K562 (cell line): ENCODE measurements at regions not wholly inside any gene's neighbourhood (a gene's known extent, or its start where the extent isn't known, plus 50 kb on each side); places are given as distances from the start of the nearest gene placed in this dataset.

Experiments used
- ATAC-seq: fragments of 200-7000 bp; cut with Tn5 transposase; 3 replicates; pipeline ENCODE4 v1.9.1; 2020; ENCODE audit warnings: moderate library complexity
- BruUV-seq: library from RNA; stranded (reverse); fragments of 400-500 nt; replicated peaks from 2 replicates; lab custom pipeline; 2021; lab: Mats Ljungman, UMichigan
- CTCF ChIA-PET: fragments of 300-600 bp; formaldehyde crosslinking; extraction: SDS; loops from one replicate; lab custom pipeline; 2021; ENCODE audit warnings: low intra/inter-chr PET ratio; lab: Yijun Ruan, JAX
- POLR2A ChIA-PET: fragments of 300-600, 350-650 bp; sonication (Branson Sonifier 250); formaldehyde crosslinking; extraction: SDS; loops from one replicate; lab custom pipeline; 2021; ENCODE audit warnings: antibody characterized with exemption, inconsistent platforms; lab: Yijun Ruan, JAX
- DNase-seq, 4 experiments: peaks; one replicate each; pipeline versions ENCODE4 v3.0.0 to v3.0.0-alpha.2; 2011 to 2018; ENCODE audit warnings: low spot score in 3 of 4, mixed read lengths in 3 of 4; ENCODE audit errors: extremely low read depth in 1 of 4
- FAIRE-seq: peaks from 2 replicates; lab custom pipeline; 2011; peaks lifted over from hg19 to GRCh38; lab: Jason Lieb, UNC
- H2AFZ ChIP-seq: 2 replicates; pipeline ENCODE4 v1.6.0; 2011; ENCODE audit warnings: low read depth, low read length, control low read depth, inconsistent platforms
- H3K27ac ChIP-seq: fragments of 200-600 bp; 3 replicates; pipeline ENCODE4 v1.8.0; 2011; ENCODE audit warnings: low read depth, mild to moderate bottlenecking, control low read depth, inconsistent platforms, low read length, moderate library complexity, mixed read lengths; ENCODE audit errors: extremely low read depth
- H3K27me3 ChIP-seq, 2 experiments: fragments of 300-600 bp in 1 of 2; 2 replicates in 1 of 2; 3 replicates in 1 of 2; pipeline versions ENCODE4 v1.6.0 to v1.8.0; 2011; ENCODE audit warnings: inconsistent platforms in 2 of 2, low read length in 2 of 2, mild to moderate bottlenecking in 1 of 2, mixed read lengths in 1 of 2, moderate library complexity in 1 of 2; ENCODE audit not compliant: control insufficient read depth in 2 of 2, insufficient read depth in 2 of 2
- H3K36me3 ChIP-seq: fragments of 300-600 bp; 3 replicates; pipeline ENCODE4 v1.8.0; 2011; ENCODE audit warnings: mild to moderate bottlenecking, low read length, inconsistent platforms; ENCODE audit not compliant: control insufficient read depth, insufficient read depth
- H3K4me1 ChIP-seq, 2 experiments: fragments of 200-600 bp in 1 of 2; replicated peaks in 1 of 2; 2 replicates in 1 of 2; 3 replicates in 1 of 2; pipeline versions ENCODE4 v1.5.1 to v1.8.0; 2011; ENCODE audit warnings: inconsistent platforms in 2 of 2, low read length in 2 of 2, mild to moderate bottlenecking in 1 of 2, mixed read lengths in 1 of 2, moderate library complexity in 1 of 2; ENCODE audit not compliant: control insufficient read depth in 2 of 2, insufficient read depth in 2 of 2
- H3K4me2 ChIP-seq: 2 replicates; pipeline ENCODE4 v1.6.1; 2011; ENCODE audit warnings: low read length, control low read depth, inconsistent platforms, mixed read lengths; ENCODE audit not compliant: insufficient read depth
- H3K4me3 ChIP-seq: fragments of 200-600 bp; sonication (generic), shearing (Covaris generic); 2 replicates; pipeline ENCODE4 v1.5.1; 2016; ENCODE audit warnings: control low read depth, inconsistent platforms
- H3K79me2 ChIP-seq: fragments of 200-600 bp; 3 replicates; pipeline ENCODE4 v1.8.0; 2011; ENCODE audit warnings: low read length, inconsistent platforms; ENCODE audit not compliant: control insufficient read depth, insufficient read depth
- H3K9ac ChIP-seq, 2 experiments: 2 replicates each; pipeline versions ENCODE4 v1.6.0 to v1.6.1; 2011; ENCODE audit warnings: low read depth in 2 of 2, low read length in 2 of 2, control low read depth in 1 of 2, inconsistent platforms in 1 of 2, mild to moderate bottlenecking in 1 of 2, mixed read lengths in 1 of 2; ENCODE audit not compliant: insufficient read depth in 1 of 2
- H3K9me1 ChIP-seq: one replicate; pipeline ENCODE4 v1.6.0; 2011; ENCODE audit warnings: inconsistent platforms, mild to moderate bottlenecking, low read length, moderate library complexity; ENCODE audit not compliant: control insufficient read depth, insufficient read depth
- H3K9me3 ChIP-seq: replicated peaks from 2 replicates; pipeline ENCODE4 v1.5.1; 2011; ENCODE audit warnings: low read depth, low read length, inconsistent platforms; ENCODE audit not compliant: control insufficient read depth, insufficient read depth
- H4K20me1 ChIP-seq: replicated peaks from 2 replicates; pipeline ENCODE4 v1.6.1; 2011; ENCODE audit warnings: low read length, inconsistent platforms, mixed read lengths; ENCODE audit not compliant: control insufficient read depth, insufficient read depth
- COPS2 ChIP-seq: fragments of 450-650 bp; conservative IDR thresholded peaks from 2 replicates; pipeline ENCODE4 v1.6.1; 2016; ENCODE audit warnings: mild to moderate bottlenecking, moderate library complexity
- E2F8 ChIP-seq: fragments of 450-650 bp; IDR thresholded peaks from 2 replicates; pipeline ENCODE4 v1.7.1; 2018; ENCODE audit warnings: mild to moderate bottlenecking, low read depth; ENCODE audit not compliant: partially characterized antibody
- MAFK ChIP-seq: IDR thresholded peaks from 2 replicates; pipeline ENCODE4 v1.6.1; 2011; ENCODE audit warnings: low read length, improper control_type of control experiment
- NCOA2 ChIP-seq, 2 experiments: fragments of 450-650 bp; IDR thresholded peaks; 2 replicates each; pipeline ENCODE4 v1.6.1; 2018; ENCODE audit warnings: mild to moderate bottlenecking in 2 of 2, moderate library complexity in 1 of 2; ENCODE audit not compliant: partially characterized antibody in 2 of 2
- RBM25 ChIP-seq: fragments of 200-400 bp; formaldehyde crosslinking; IDR thresholded peaks from 2 replicates; pipeline ENCODE4 v1.6.1; 2018; ENCODE audit warnings: low read length, low read depth, moderate library complexity; ENCODE audit not compliant: severe bottlenecking
- TRIM24 ChIP-seq, 2 experiments: fragments of 450-650 bp; IDR thresholded peaks; 2 replicates each; pipeline ENCODE4 v1.6.1; 2016
- ZNF717 ChIP-seq: fragments of 250-450 bp; sonication (Bioruptor Pico); IDR thresholded peaks from 2 replicates; pipeline ENCODE4 v1.5.0; 2021
- WGBS: fragments of 100-300 bp; shearing (Covaris generic); methylation state at CpG from one replicate; pipeline ENCODE4 v1.1.6; 2016; ENCODE audit warnings: low coverage, mixed read lengths; ENCODE audit not compliant: insufficient coverage; ENCODE audit errors: missing lambda C conversion rate; 5-methylcytosine and 5-hydroxymethylcytosine counted together
- in situ Hi-C: fragments of 300-500 bp; cut with MboI; formaldehyde crosslinking; loops from 4 replicates; pipeline ENCODE4 v1.15.0; 2018; ENCODE audit warnings: inconsistent platforms, mixed read lengths
- intact Hi-C: fragments of 100-400 bp; cut with micrococcal nuclease; formaldehyde crosslinking; loops from 2 replicates; pipeline ENCODE4 v1.14.2; 2022
- TF ChIP-seq, protein P1 (sequence below): fragments of 250-450 bp; sonication (Bioruptor Pico); IDR thresholded peaks from 2 replicates; pipeline ENCODE4 v1.5.1; 2021; ENCODE audit warnings: mild to moderate bottlenecking

DNA sequence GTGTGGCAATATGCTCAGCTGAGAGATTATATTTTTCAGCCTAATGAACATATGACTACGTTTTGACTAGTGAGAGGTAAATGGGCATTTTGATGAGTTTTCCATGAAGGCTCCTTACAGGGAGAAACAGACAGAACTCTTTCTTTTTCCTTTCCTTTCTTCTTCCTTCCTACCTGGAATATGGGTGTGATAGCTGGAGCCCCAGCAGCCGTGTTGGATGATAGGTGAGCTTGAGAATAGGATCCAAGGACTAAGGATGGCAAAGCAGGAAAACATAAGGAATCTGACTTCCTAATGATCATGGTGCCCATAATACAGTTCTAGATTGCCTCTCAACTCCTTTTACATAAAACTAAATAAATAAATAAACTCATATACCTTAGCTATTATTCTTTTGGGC is 124.0 kb downstream of the MAIP1 start:
- POLR2A ChIA-PET: interaction anchor here (0.7 kb wide), 1 partner anchor 106 kb away, joined by 3 read pairs; no protein-coding TSS in a partner anchor
- FAIRE-seq: no peak

DNA sequence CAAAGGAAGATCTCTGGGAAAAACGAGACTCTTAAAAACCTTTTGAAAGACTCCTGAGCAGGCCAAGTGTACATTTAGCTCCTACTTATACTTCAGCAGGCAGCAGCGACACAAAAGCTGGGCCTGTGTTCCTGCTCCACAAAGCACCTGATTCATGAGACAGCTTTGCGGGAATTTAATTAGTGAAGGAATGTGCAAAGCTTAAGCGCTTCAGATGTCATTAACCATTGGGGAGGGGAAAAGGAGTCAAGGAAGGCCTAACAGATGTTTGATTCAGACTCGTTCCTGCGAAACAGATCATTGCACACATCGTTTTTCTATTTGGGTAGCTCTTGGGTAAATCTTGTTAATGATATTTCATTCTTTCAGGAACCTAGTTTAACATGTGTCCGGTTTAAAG is 125.9 kb downstream of the MAIP1 start:
- no peak overlapping the region for H3K9ac ChIP-seq
- no peak overlapping the region for H3K4me2 ChIP-seq
- POLR2A ChIA-PET: interaction anchor here (1.0 kb wide), 1 partner anchor 8 kb away, joined by 4 read pairs; no protein-coding TSS in a partner anchor
- H3K27ac ChIP-seq: no peak overlapping the region
- in situ Hi-C loops (no loop called here), intact Hi-C loops (no loop called here)
- CTCF ChIA-PET: no interaction called here
- no peak for DNase-seq
- no peak for FAIRE-seq
- H3K27me3 ChIP-seq: no peaks in the 10 kb centered on the region
- H3K9me1 ChIP-seq: no peaks in the 10 kb centered on the region
- no peak overlapping the region for H2AFZ ChIP-seq
- no peak for ATAC-seq
- WGBS: 34% methylated on average over 8 of the region's 8 CpGs
- TF ChIP-seq E2F8 (no peak), COPS2 (no peak), ZNF717 (CRISPR knock-in tag) (no peak), TRIM24 (IDR thresholded peaks at IDR 0.05) (no peak), MAFK (no peak)
- TF ChIP-seq, protein P1, sequence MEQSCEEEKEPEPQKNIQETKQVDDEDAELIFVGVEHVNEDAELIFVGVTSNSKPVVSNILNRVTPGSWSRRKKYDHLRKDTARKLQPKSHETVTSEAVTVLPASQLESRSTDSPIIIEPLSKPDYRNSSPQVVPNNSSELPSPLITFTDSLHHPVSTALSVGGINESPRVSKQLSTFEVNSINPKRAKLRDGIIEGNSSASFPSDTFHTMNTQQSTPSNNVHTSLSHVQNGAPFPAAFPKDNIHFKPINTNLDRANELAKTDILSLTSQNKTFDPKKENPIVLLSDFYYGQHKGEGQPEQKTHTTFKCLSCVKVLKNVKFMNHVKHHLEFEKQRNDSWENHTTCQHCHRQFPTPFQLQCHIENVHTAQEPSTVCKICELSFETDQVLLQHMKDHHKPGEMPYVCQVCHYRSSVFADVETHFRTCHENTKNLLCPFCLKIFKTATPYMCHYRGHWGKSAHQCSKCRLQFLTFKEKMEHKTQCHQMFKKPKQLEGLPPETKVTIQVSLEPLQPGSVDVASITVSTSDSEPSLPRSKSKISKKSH (CRISPR knock-in tag): no peak
- H3K4me3 ChIP-seq: no peak overlapping the region
- H4K20me1 ChIP-seq: no peaks in the 10 kb centered on the region
- no peaks in the 10 kb centered on the region for H3K79me2 ChIP-seq
- no peaks in the 10 kb centered on the region for H3K36me3 ChIP-seq
- no peaks in the 10 kb centered on the region for H3K9me3 ChIP-seq
- no peaks in the 10 kb centered on the region for H3K4me1 ChIP-seq
- BruUV-seq: no TSS peak

More for the DNA sequence above, 124.0 kb downstream of the MAIP1 start:
- no peak overlapping the region for H3K9ac ChIP-seq
- intact Hi-C loops: no loop called here
- DNase-seq (no peak), ATAC-seq (no peak)
- no peaks in the 10 kb centered on the region for H4K20me1 ChIP-seq
- CTCF ChIA-PET: no interaction called here
- no peaks in the 10 kb centered on the region for H3K79me2 ChIP-seq
- H3K9me3 ChIP-seq: no peaks in the 10 kb centered on the region
- no peaks in the 10 kb centered on the region for H3K9me1 ChIP-seq
- no peak overlapping the region for H2AFZ ChIP-seq
- WGBS: 16% methylated on average over 2 of the region's 2 CpGs
- in situ Hi-C loops: loop anchor here (5.0 kb wide), 1 partner anchor 42 kb away; no protein-coding TSS in a partner anchor
- H3K27me3 ChIP-seq: no peaks in the 10 kb centered on the region
- no peaks in the 10 kb centered on the region for H3K36me3 ChIP-seq
- no peak overlapping the region for H3K4me2 ChIP-seq
- no peak overlapping the region for H3K4me3 ChIP-seq
- TF ChIP-seq NCOA2 (IDR thresholded peaks at IDR 0.05; ENCODE audit: partially characterized antibody in 2 of 2) (no peak), RBM25 (peak; percentile 79)
- no peaks in the 10 kb centered on the region for H3K4me1 ChIP-seq
- BruUV-seq: no TSS peak
- H3K27ac ChIP-seq: no peak overlapping the region
